ENCODE measurements at regions not wholly inside any gene's neighbourhood (a gene's known extent, or its start where the extent isn't known, plus 50 kb on each side); places are given as distances from the start of the nearest gene placed in this dataset.

GRCh38 chr9:94164806-94165549, 80.7 kb downstream of the PTPDC1 start:
- no peaks in the 10 kb centered on the region for H3K9me2 ChIP-seq (replicated peaks; ENCODE audit: control insufficient read depth, low read length)
- H3K27me3 ChIP-seq (ENCODE audit: control insufficient read depth, low read length): no peaks in the 10 kb centered on the region
- peaks cover 34% of the 10 kb centered on the region for H3K79me2 ChIP-seq (ENCODE audit: control insufficient read depth, low read length)
- peak overlapping the region; percentile 68 for H3K4me3 ChIP-seq (ENCODE audit: low read length)
- no peaks in the 10 kb centered on the region for H3K9me3 ChIP-seq (ENCODE audit: control insufficient read depth, insufficient read depth, low read length)
- peaks cover 30% of the 10 kb centered on the region for H3K36me3 ChIP-seq (ENCODE audit: control insufficient read depth, low read length)
- peaks cover 36% of the 10 kb centered on the region for H3K4me1 ChIP-seq (ENCODE audit: control insufficient read depth, low read length)
- H3F3A ChIP-seq (ENCODE audit: control insufficient read depth, insufficient read depth): peaks cover 15% of the 10 kb centered on the region
- peak overlapping the region; percentile 82 for H3K4me2 ChIP-seq (ENCODE audit: low read length)
- peaks cover 24% of the 10 kb centered on the region; the same call in 1 of the 2 replicates for H4K20me1 ChIP-seq (ENCODE audit: control insufficient read depth, insufficient read depth, low read depth, low read length)
- no peak overlapping the region for H3K27ac ChIP-seq (ENCODE audit: low read depth, low read length)
- no peak for TF ChIP-seq EZH2phosphoT487 (IDR thresholded peaks at IDR 0.05; ENCODE audit: borderline replicate concordance, low read length)
- TF ChIP-seq CTCF (IDR thresholded peaks at IDR 0.05; ENCODE audit: low read depth, low read length, poor library complexity, severe bottlenecking): no peak

- Histone ChIP-seq H3K4me1 (ENCODE audit: control insufficient read depth, low read length) (peaks cover 44% of the 10 kb centered on the region), H3F3A (ENCODE audit: control insufficient read depth, insufficient read depth) (peaks cover 15% of the 10 kb centered on the region), H3K4me2 (ENCODE audit: low read length) (peak overlapping the region; percentile 82), H4K20me1 (ENCODE audit: control insufficient read depth, insufficient read depth, low read depth, low read length) (peaks cover 28% of the 10 kb centered on the region; the same call in 1 of the 2 replicates), H3K9me3 (ENCODE audit: control insufficient read depth, insufficient read depth, low read length) (no peaks in the 10 kb centered on the region), H3K27ac (ENCODE audit: low read depth, low read length) (peak overlapping the region; percentile 90), H3K4me3 (ENCODE audit: low read length) (peak overlapping the region; percentile 85), H3K79me2 (ENCODE audit: control insufficient read depth, low read length) (peaks cover 42% of the 10 kb centered on the region), H3K9me2 (replicated peaks; ENCODE audit: control insufficient read depth, low read length) (no peaks in the 10 kb centered on the region), H3K36me3 (ENCODE audit: control insufficient read depth, low read length) (peaks cover 37% of the 10 kb centered on the region), H3K27me3 (ENCODE audit: control insufficient read depth, low read length) (no peaks in the 10 kb centered on the region)
- TF ChIP-seq CTCF (IDR thresholded peaks at IDR 0.05; ENCODE audit: low read depth, low read length, poor library complexity, severe bottlenecking) (no peak), EZH2phosphoT487 (IDR thresholded peaks at IDR 0.05; ENCODE audit: borderline replicate concordance, low read length) (no peak)
Measured at GRCh38 chr9:94165592-94166235, 81.5 kb downstream of the PTPDC1 start.

- H3K4me2 ChIP-seq (ENCODE audit: low read length): peak overlapping the region; percentile 79
Measured at GRCh38 chr9:94166236-94166975, 82.1 kb downstream of the PTPDC1 start.

More at GRCh38 chr9:94166236-94166975, 82.1 kb downstream of the PTPDC1 start:
- Histone ChIP-seq H3K9me3 (ENCODE audit: control insufficient read depth, insufficient read depth, low read length) (no peaks in the 10 kb centered on the region), H3K9me2 (replicated peaks; ENCODE audit: control insufficient read depth, low read length) (no peaks in the 10 kb centered on the region), H3K36me3 (ENCODE audit: control insufficient read depth, low read length) (peaks cover 42% of the 10 kb centered on the region), H3K27ac (ENCODE audit: low read depth, low read length) (peak overlapping the region; percentile 90), H3F3A (ENCODE audit: control insufficient read depth, insufficient read depth) (peaks cover 15% of the 10 kb centered on the region), H3K4me1 (ENCODE audit: control insufficient read depth, low read length) (peaks cover 48% of the 10 kb centered on the region), H3K4me3 (ENCODE audit: low read length) (peak overlapping the region; percentile 91), H3K27me3 (ENCODE audit: control insufficient read depth, low read length) (no peaks in the 10 kb centered on the region), H4K20me1 (ENCODE audit: control insufficient read depth, insufficient read depth, low read depth, low read length) (peaks cover 28% of the 10 kb centered on the region; the same call in 1 of the 2 replicates), H3K79me2 (ENCODE audit: control insufficient read depth, low read length) (peaks cover 49% of the 10 kb centered on the region)
- TF ChIP-seq EZH2phosphoT487 (IDR thresholded peaks at IDR 0.05; ENCODE audit: borderline replicate concordance, low read length): no peak
- TF ChIP-seq CTCF (IDR thresholded peaks at IDR 0.05; ENCODE audit: low read depth, low read length, poor library complexity, severe bottlenecking): no peak

All from DOHH2 (cell line).